Astrocyte of the hippocampus (primary cell): ENCODE measurements at regions not wholly inside any gene's neighbourhood (a gene's known extent, or its start where the extent isn't known, plus 50 kb on each side); places are given as distances from the start of the nearest gene placed in this dataset.

Experiments
- DNase-seq: peaks from one replicate; pipeline ENCODE4 v3.0.0; 2011; ENCODE audit warnings: low read depth, low spot score

- no peak for DNase-seq
Observed at GRCh38 chr1:157189986-157190982, 52.1 kb upstream of the ETV3 start.

DNA sequence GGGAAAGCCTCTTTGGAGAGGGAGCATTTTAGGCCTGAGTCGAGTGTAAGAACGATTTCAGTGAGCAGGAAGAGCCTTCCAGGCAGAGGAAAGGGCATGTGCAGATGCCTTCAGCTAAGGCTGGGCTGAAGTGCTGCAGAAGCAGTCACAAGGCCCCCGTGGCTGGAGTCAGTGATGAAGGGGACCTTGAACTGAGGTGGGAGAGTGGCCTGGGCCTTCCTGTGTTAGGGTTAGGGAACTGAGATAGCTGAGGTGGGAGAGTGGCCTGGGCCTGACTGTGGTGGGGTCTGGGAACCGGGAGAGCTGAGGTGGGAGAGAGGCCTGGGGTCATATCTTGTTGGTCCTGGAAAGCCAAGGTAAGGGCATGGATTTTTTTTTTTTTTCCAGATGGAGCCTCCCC is 50.9 kb upstream of the ETV3 start:
- DNase-seq, result no peak
